OCI-LY7 (cell line): ENCODE measurements at regions not wholly inside any gene's neighbourhood (a gene's known extent, or its start where the extent isn't known, plus 50 kb on each side); places are given as distances from the start of the nearest gene placed in this dataset.

Experiments
- BruUV-seq: library from RNA; stranded (reverse); fragments of 400-500 nt; replicated peaks from 2 replicates; lab custom pipeline; 2021; lab: Mats Ljungman, UMichigan
- CTCF ChIA-PET: fragments of 300-600 bp; sonication (Branson Sonifier 250); formaldehyde crosslinking; loops from one replicate; lab custom pipeline; 2022; ENCODE audit warnings: antibody characterized with exemption; ENCODE audit not compliant: unreplicated experiment; lab: Charles Lee
- POLR2A ChIA-PET: fragments of 300-600 bp; sonication (Branson Sonifier 250); formaldehyde crosslinking; loops from one replicate; lab custom pipeline; 2022; ENCODE audit warnings: antibody characterized with exemption; lab: Charles Lee
- DNase-seq: peaks from one replicate; pipeline ENCODE4 v3.0.0-alpha.2; 2015; ENCODE audit warnings: low spot score
- H2AFZ ChIP-seq: fragments of 200-600 bp; sonication (generic), shearing (Covaris generic); 2 replicates; pipeline ENCODE4 v1.6.1; 2014; ENCODE audit warnings: mild to moderate bottlenecking, antibody characterized with exemption, low read length, moderate library complexity
- H3K27ac ChIP-seq: fragments of 200-600 bp; sonication (generic); 2 replicates; pipeline ENCODE4 v1.5.1; 2014; ENCODE audit warnings: mixed run types, low read depth, mild to moderate bottlenecking, moderate library complexity, low read length, inconsistent platforms; ENCODE audit not compliant: poor library complexity, severe bottlenecking
- H3K36me3 ChIP-seq: fragments of 200-600 bp; sonication (generic); 2 replicates; pipeline ENCODE4 v1.6.1; 2014; ENCODE audit warnings: mild to moderate bottlenecking, antibody characterized with exemption, low read length, moderate library complexity, mixed read lengths; ENCODE audit not compliant: insufficient read depth
- H3K4me1 ChIP-seq: fragments of 200-600 bp; sonication (generic); 2 replicates; pipeline ENCODE4 v1.5.1; 2014; ENCODE audit warnings: mild to moderate bottlenecking, low read length; ENCODE audit not compliant: insufficient read depth, poor library complexity, severe bottlenecking
- H3K4me2 ChIP-seq: fragments of 200-600 bp; sonication (generic); 2 replicates; pipeline ENCODE4 v1.6.1; 2014; ENCODE audit warnings: mild to moderate bottlenecking, low read length
- H3K4me3 ChIP-seq: fragments of 200-600 bp; sonication (generic); 2 replicates; pipeline ENCODE4 v1.5.1; 2014; ENCODE audit warnings: mild to moderate bottlenecking, low read depth, low read length; ENCODE audit not compliant: poor library complexity, severe bottlenecking
- H3K79me2 ChIP-seq: fragments of 200-600 bp; sonication (generic); 2 replicates; pipeline ENCODE4 v1.6.1; 2016; ENCODE audit warnings: low read depth, mild to moderate bottlenecking, low read length, moderate library complexity, mixed read lengths; ENCODE audit not compliant: insufficient read depth
- H3K9me2 ChIP-seq: fragments of 200-600 bp; sonication (generic); 2 replicates; pipeline ENCODE4 v1.6.1; 2016; ENCODE audit warnings: mild to moderate bottlenecking, low read length, mixed read lengths; ENCODE audit not compliant: insufficient read depth
- H3K9me3 ChIP-seq: fragments of 200-600 bp; sonication (generic); 2 replicates; pipeline ENCODE4 v1.6.1; 2014; ENCODE audit warnings: mild to moderate bottlenecking, mixed run types, low read length, mixed read lengths
- H4K20me1 ChIP-seq: fragments of 200-600 bp; sonication (generic); 2 replicates; pipeline ENCODE4 v1.6.1; 2014; ENCODE audit warnings: mild to moderate bottlenecking, antibody characterized with exemption, low read length, moderate library complexity, mixed read lengths; ENCODE audit not compliant: insufficient read depth
- EZH2phosphoT487 ChIP-seq: fragments of 200-600 bp; sonication (generic); IDR thresholded peaks from 2 replicates; pipeline ENCODE4 v1.6.1; 2018; ENCODE audit warnings: low read depth, borderline replicate concordance, mild to moderate bottlenecking, mixed run types, antibody characterized with exemption, low read length, moderate library complexity, mixed read lengths
- intact Hi-C: fragments of 100-400 bp; cut with micrococcal nuclease; formaldehyde crosslinking; loops from one replicate; pipeline ENCODE4 v1.10.0; 2022; ENCODE audit not compliant: unreplicated experiment
- TF ChIP-seq, protein P1 (sequence below): fragments of 200-600 bp; sonication (generic); conservative IDR thresholded peaks from 2 replicates; pipeline ENCODE4 v1.5.1; 2014; ENCODE audit warnings: mild to moderate bottlenecking, antibody characterized with exemption, low read length, moderate library complexity, mixed read lengths

DNA sequence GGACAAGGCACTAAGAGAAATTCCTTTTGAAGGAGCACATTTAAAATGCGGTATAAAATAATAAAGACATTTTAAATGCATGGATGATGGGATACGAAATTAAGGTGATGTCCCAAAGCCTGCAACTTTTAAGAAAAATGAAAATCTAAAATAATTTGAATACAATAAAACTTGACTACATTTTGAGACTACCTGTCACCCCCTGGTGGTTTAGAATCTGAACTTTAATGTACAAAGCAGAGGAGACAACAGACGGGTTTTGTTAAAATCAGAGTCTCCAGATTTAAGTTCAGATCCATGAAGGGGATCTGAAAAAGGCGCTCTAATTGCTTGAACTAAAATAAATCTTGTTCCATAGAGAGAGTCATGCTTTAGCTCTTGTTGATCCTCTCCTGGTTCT is 1129.3 kb upstream of the PCDH20 start:
- Histone ChIP-seq H2AFZ (no peak overlapping the region), H3K4me2 (no peak overlapping the region), H3K27ac (no peak overlapping the region), H3K36me3 (no peaks in the 10 kb centered on the region), H3K4me3 (no peak overlapping the region), H3K4me1 (no peaks in the 10 kb centered on the region), H4K20me1 (no peaks in the 10 kb centered on the region), H3K9me3 (no peaks in the 10 kb centered on the region), H3K79me2 (no peaks in the 10 kb centered on the region), H3K9me2 (no peaks in the 10 kb centered on the region)
- DNase-seq: no peak
- CTCF ChIA-PET: no interaction called here
- no TSS peak for BruUV-seq
- TF ChIP-seq, protein P1, sequence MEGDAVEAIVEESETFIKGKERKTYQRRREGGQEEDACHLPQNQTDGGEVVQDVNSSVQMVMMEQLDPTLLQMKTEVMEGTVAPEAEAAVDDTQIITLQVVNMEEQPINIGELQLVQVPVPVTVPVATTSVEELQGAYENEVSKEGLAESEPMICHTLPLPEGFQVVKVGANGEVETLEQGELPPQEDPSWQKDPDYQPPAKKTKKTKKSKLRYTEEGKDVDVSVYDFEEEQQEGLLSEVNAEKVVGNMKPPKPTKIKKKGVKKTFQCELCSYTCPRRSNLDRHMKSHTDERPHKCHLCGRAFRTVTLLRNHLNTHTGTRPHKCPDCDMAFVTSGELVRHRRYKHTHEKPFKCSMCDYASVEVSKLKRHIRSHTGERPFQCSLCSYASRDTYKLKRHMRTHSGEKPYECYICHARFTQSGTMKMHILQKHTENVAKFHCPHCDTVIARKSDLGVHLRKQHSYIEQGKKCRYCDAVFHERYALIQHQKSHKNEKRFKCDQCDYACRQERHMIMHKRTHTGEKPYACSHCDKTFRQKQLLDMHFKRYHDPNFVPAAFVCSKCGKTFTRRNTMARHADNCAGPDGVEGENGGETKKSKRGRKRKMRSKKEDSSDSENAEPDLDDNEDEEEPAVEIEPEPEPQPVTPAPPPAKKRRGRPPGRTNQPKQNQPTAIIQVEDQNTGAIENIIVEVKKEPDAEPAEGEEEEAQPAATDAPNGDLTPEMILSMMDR: peak; percentile 58
- TF ChIP-seq EZH2phosphoT487: no peak
- intact Hi-C loops: no loop called here
- POLR2A ChIA-PET: no interaction called here

DNA sequence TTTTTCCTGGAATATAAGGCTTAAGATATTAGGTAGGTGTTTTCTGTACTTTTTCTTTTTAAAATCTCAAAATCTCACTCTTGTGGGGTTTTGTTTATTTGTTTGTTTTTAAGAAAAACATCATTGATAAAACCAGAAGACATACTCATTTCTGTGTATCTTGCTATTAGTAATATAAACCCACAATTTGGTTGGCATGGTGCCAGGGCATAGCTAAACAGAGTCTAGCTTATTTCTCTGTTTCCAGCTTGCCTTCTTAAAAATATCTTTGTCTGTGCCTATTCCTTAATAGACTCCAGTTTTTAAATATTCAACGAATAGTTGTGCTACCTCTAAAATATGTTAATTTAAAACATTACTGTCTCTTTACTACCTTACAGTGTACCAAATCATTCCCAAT is 1121.9 kb upstream of the PCDH20 start:
- no TSS peak for BruUV-seq
- intact Hi-C loops: no loop called here
- no peak overlapping the region for H3K4me2 ChIP-seq
- H3K79me2 ChIP-seq: no peaks in the 10 kb centered on the region
- DNase-seq: no peak
- no peaks in the 10 kb centered on the region for H3K4me1 ChIP-seq
- ChIA-PET POLR2A (interaction anchor here (0.7 kb wide), 1 partner anchor 276 kb away, joined by 3 read pairs; no protein-coding TSS in a partner anchor), CTCF (no interaction called here)
- no peak overlapping the region for H2AFZ ChIP-seq
- no peaks in the 10 kb centered on the region for H3K36me3 ChIP-seq
- H3K27ac ChIP-seq: no peak overlapping the region
- H4K20me1 ChIP-seq: no peaks in the 10 kb centered on the region
- TF ChIP-seq EZH2phosphoT487: no peak
- TF ChIP-seq, protein P1: no peak
- no peak overlapping the region for H3K4me3 ChIP-seq
- H3K9me2 ChIP-seq: no peaks in the 10 kb centered on the region
- H3K9me3 ChIP-seq: no peaks in the 10 kb centered on the region

DNA sequence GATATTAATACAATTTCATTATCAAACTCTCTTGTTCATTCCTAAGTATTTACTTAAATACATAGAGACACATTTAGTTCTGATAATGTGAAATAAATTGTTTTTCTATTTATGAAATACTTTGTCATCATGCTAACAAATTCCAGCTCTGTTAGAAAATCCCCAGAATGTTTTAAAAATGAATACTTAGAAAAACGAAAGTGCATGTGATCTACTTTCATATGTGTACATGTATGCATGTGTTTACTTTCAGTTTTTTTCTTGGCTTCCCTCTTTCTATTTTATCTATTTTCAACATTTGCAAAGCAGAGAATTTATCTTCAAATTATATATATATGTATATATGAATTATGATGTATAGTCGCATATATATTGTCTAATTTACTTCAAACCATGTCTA is 1110.0 kb upstream of the PCDH20 start:
- H3K36me3 ChIP-seq: no peaks in the 10 kb centered on the region
- no peak overlapping the region for H3K4me3 ChIP-seq
- H3K79me2 ChIP-seq: no peaks in the 10 kb centered on the region
- ChIA-PET POLR2A (no interaction called here), CTCF (no interaction called here)
- no peaks in the 10 kb centered on the region for H4K20me1 ChIP-seq
- H3K4me1 ChIP-seq: no peaks in the 10 kb centered on the region
- TF ChIP-seq EZH2phosphoT487: no peak
- TF ChIP-seq, protein P1: no peak
- no peak for DNase-seq
- intact Hi-C loops: loop anchor here (10.0 kb wide), 1 partner anchor 179 kb away; no protein-coding TSS in a partner anchor
- H3K27ac ChIP-seq: no peak overlapping the region
- H3K9me3 ChIP-seq: no peaks in the 10 kb centered on the region
- H3K9me2 ChIP-seq: no peaks in the 10 kb centered on the region
- no peak overlapping the region for H3K4me2 ChIP-seq
- BruUV-seq: no TSS peak
- H2AFZ ChIP-seq: no peak overlapping the region
